K562 (cell line): ENCODE measurements at regions not wholly inside any gene's neighbourhood (a gene's known extent, or its start where the extent isn't known, plus 50 kb on each side); places are given as distances from the start of the nearest gene placed in this dataset.

Experiments
- ATAC-seq: fragments of 200-7000 bp; cut with Tn5 transposase; 3 replicates; pipeline ENCODE4 v1.9.1; 2020; ENCODE audit warnings: moderate library complexity
- BruUV-seq: library from RNA; stranded (reverse); fragments of 400-500 nt; replicated peaks from 2 replicates; lab custom pipeline; 2021; lab: Mats Ljungman, UMichigan
- CTCF ChIA-PET: fragments of 300-600 bp; formaldehyde crosslinking; extraction: SDS; loops from one replicate; lab custom pipeline; 2021; ENCODE audit warnings: low intra/inter-chr PET ratio; lab: Yijun Ruan, JAX
- POLR2A ChIA-PET: fragments of 300-600, 350-650 bp; sonication (Branson Sonifier 250); formaldehyde crosslinking; extraction: SDS; loops from one replicate; lab custom pipeline; 2021; ENCODE audit warnings: antibody characterized with exemption, inconsistent platforms; lab: Yijun Ruan, JAX
- DNase-seq, 4 experiments: peaks; one replicate each; pipeline versions ENCODE4 v3.0.0 to v3.0.0-alpha.2; 2011 to 2018; ENCODE audit warnings: low spot score in 3 of 4, mixed read lengths in 3 of 4; ENCODE audit errors: extremely low read depth in 1 of 4
- FAIRE-seq: peaks from 2 replicates; lab custom pipeline; 2011; peaks lifted over from hg19 to GRCh38; lab: Jason Lieb, UNC
- H2AFZ ChIP-seq: 2 replicates; pipeline ENCODE4 v1.6.0; 2011; ENCODE audit warnings: low read depth, low read length, control low read depth, inconsistent platforms
- H3K27ac ChIP-seq: fragments of 200-600 bp; 3 replicates; pipeline ENCODE4 v1.8.0; 2011; ENCODE audit warnings: low read depth, mild to moderate bottlenecking, control low read depth, inconsistent platforms, low read length, moderate library complexity, mixed read lengths; ENCODE audit errors: extremely low read depth
- H3K27me3 ChIP-seq, 2 experiments: fragments of 300-600 bp in 1 of 2; 2 replicates in 1 of 2; 3 replicates in 1 of 2; pipeline versions ENCODE4 v1.6.0 to v1.8.0; 2011; ENCODE audit warnings: inconsistent platforms in 2 of 2, low read length in 2 of 2, mild to moderate bottlenecking in 1 of 2, mixed read lengths in 1 of 2, moderate library complexity in 1 of 2; ENCODE audit not compliant: control insufficient read depth in 2 of 2, insufficient read depth in 2 of 2
- H3K36me3 ChIP-seq: fragments of 300-600 bp; 3 replicates; pipeline ENCODE4 v1.8.0; 2011; ENCODE audit warnings: mild to moderate bottlenecking, low read length, inconsistent platforms; ENCODE audit not compliant: control insufficient read depth, insufficient read depth
- H3K4me1 ChIP-seq, 2 experiments: fragments of 200-600 bp in 1 of 2; replicated peaks in 1 of 2; 2 replicates in 1 of 2; 3 replicates in 1 of 2; pipeline versions ENCODE4 v1.5.1 to v1.8.0; 2011; ENCODE audit warnings: inconsistent platforms in 2 of 2, low read length in 2 of 2, mild to moderate bottlenecking in 1 of 2, mixed read lengths in 1 of 2, moderate library complexity in 1 of 2; ENCODE audit not compliant: control insufficient read depth in 2 of 2, insufficient read depth in 2 of 2
- H3K4me2 ChIP-seq: 2 replicates; pipeline ENCODE4 v1.6.1; 2011; ENCODE audit warnings: low read length, control low read depth, inconsistent platforms, mixed read lengths; ENCODE audit not compliant: insufficient read depth
- H3K4me3 ChIP-seq: fragments of 200-600 bp; sonication (generic), shearing (Covaris generic); 2 replicates; pipeline ENCODE4 v1.5.1; 2016; ENCODE audit warnings: control low read depth, inconsistent platforms
- H3K79me2 ChIP-seq: fragments of 200-600 bp; 3 replicates; pipeline ENCODE4 v1.8.0; 2011; ENCODE audit warnings: low read length, inconsistent platforms; ENCODE audit not compliant: control insufficient read depth, insufficient read depth
- H3K9ac ChIP-seq, 2 experiments: 2 replicates each; pipeline versions ENCODE4 v1.6.0 to v1.6.1; 2011; ENCODE audit warnings: low read depth in 2 of 2, low read length in 2 of 2, control low read depth in 1 of 2, inconsistent platforms in 1 of 2, mild to moderate bottlenecking in 1 of 2, mixed read lengths in 1 of 2; ENCODE audit not compliant: insufficient read depth in 1 of 2
- H3K9me1 ChIP-seq: one replicate; pipeline ENCODE4 v1.6.0; 2011; ENCODE audit warnings: inconsistent platforms, mild to moderate bottlenecking, low read length, moderate library complexity; ENCODE audit not compliant: control insufficient read depth, insufficient read depth
- H3K9me3 ChIP-seq: replicated peaks from 2 replicates; pipeline ENCODE4 v1.5.1; 2011; ENCODE audit warnings: low read depth, low read length, inconsistent platforms; ENCODE audit not compliant: control insufficient read depth, insufficient read depth
- H4K20me1 ChIP-seq: replicated peaks from 2 replicates; pipeline ENCODE4 v1.6.1; 2011; ENCODE audit warnings: low read length, inconsistent platforms, mixed read lengths; ENCODE audit not compliant: control insufficient read depth, insufficient read depth
- FOSL1 ChIP-seq: fragments of 200-800 bp; sonication (Bioruptor generic); conservative IDR thresholded peaks from 2 replicates; pipeline ENCODE4 v1.6.1; 2016; ENCODE audit warnings: missing genetic modification characterization, missing compliant biosample characterization
- FOXA3 ChIP-seq, 2 experiments: fragments of 450-650 bp in 1 of 2; sonication (generic) in 1 of 2; formaldehyde crosslinking; IDR thresholded peaks in 1 of 2; conservative IDR thresholded peaks in 1 of 2; 2 replicates each; pipeline versions ENCODE4 v1.4.0 to v1.8.0; 2020 to 2022; ENCODE audit warnings: mild to moderate bottlenecking in 2 of 2, missing genetic modification reagents in 1 of 2
- HMG20A ChIP-seq: fragments of 450-650 bp; formaldehyde crosslinking; conservative IDR thresholded peaks from 2 replicates; pipeline ENCODE4 v1.4.0; 2020; ENCODE audit warnings: mild to moderate bottlenecking, mixed read lengths
- MEIS2 ChIP-seq: fragments of 450-650 bp; IDR thresholded peaks from 2 replicates; pipeline ENCODE4 v1.6.1; 2014; ENCODE audit warnings: mild to moderate bottlenecking; ENCODE audit not compliant: partially characterized antibody
- NFIC ChIP-seq: fragments of 450-650 bp; IDR thresholded peaks from 2 replicates; pipeline ENCODE4 v1.6.1; 2017; ENCODE audit warnings: mild to moderate bottlenecking, inconsistent platforms
- RFX1 ChIP-seq: fragments of 450-650 bp; IDR thresholded peaks from 2 replicates; pipeline ENCODE4 v1.6.1; 2016; ENCODE audit warnings: mild to moderate bottlenecking, moderate library complexity
- SNRNP70 ChIP-seq: fragments of 200-400 bp; formaldehyde crosslinking; optimal IDR thresholded peaks from 2 replicates; pipeline ENCODE3; 2017; ENCODE audit warnings: low read depth, low read length
- TEAD1 ChIP-seq, 2 experiments: fragments of 450-650 bp in 1 of 2; sonication (generic) in 1 of 2; formaldehyde crosslinking; IDR thresholded peaks; 2 replicates each; pipeline versions ENCODE4 v1.4.0 to v1.8.0; 2020 to 2022; ENCODE audit warnings: mild to moderate bottlenecking in 2 of 2, missing genetic modification reagents in 1 of 2
- TEAD4 ChIP-seq, 2 experiments: sonication (generic) in 1 of 2; formaldehyde crosslinking in 1 of 2; IDR thresholded peaks; 2 replicates each; pipeline versions ENCODE4 v1.6.1 to v1.8.0; 2012 to 2022; ENCODE audit warnings: borderline replicate concordance in 1 of 2, inconsistent platforms in 1 of 2, low read length in 1 of 2, mild to moderate bottlenecking in 1 of 2, missing genetic modification reagents in 1 of 2
- ZC3H8 ChIP-seq: fragments of 450-650 bp; IDR thresholded peaks from 2 replicates; pipeline ENCODE4 v1.6.1; 2017
- ZNF384 ChIP-seq: IDR thresholded peaks from 2 replicates; pipeline ENCODE4 v1.6.1; 2012; ENCODE audit warnings: low read depth, low read length, improper control_type of control experiment
- WGBS: fragments of 100-300 bp; shearing (Covaris generic); methylation state at CpG from one replicate; pipeline ENCODE4 v1.1.6; 2016; ENCODE audit warnings: low coverage, mixed read lengths; ENCODE audit not compliant: insufficient coverage; ENCODE audit errors: missing lambda C conversion rate; 5-methylcytosine and 5-hydroxymethylcytosine counted together
- in situ Hi-C: fragments of 300-500 bp; cut with MboI; formaldehyde crosslinking; loops from 4 replicates; pipeline ENCODE4 v1.15.0; 2018; ENCODE audit warnings: inconsistent platforms, mixed read lengths
- intact Hi-C: fragments of 100-400 bp; cut with micrococcal nuclease; formaldehyde crosslinking; loops from 2 replicates; pipeline ENCODE4 v1.14.2; 2022

GRCh38 chr10:21265622-21266021 is 259.9 kb downstream of the SKIDA1 start:
- intact Hi-C loops (no loop called here), in situ Hi-C loops (loop anchor here (5.0 kb wide), 1 partner anchor 103 kb away; no protein-coding TSS in a partner anchor)
- DNase-seq (no peak), FAIRE-seq (no peak), ATAC-seq (no peak; the same call in 2 of the 3 replicates)
- no TSS peak for BruUV-seq
- Histone ChIP-seq H3K9me3 (no peaks in the 10 kb centered on the region), H3K4me2 (no peak overlapping the region), H3K27ac (no peak overlapping the region), H3K79me2 (no peaks in the 10 kb centered on the region), H3K9me1 (no peaks in the 10 kb centered on the region), H2AFZ (no peak overlapping the region), H4K20me1 (no peaks in the 10 kb centered on the region), H3K36me3 (no peaks in the 10 kb centered on the region), H3K4me3 (no peak overlapping the region), H3K27me3 (peaks cover 0 to 5% of the 10 kb centered on the region in 2 experiments; a peak in 1 of 5 replicates), H3K9ac (no peak overlapping the region), H3K4me1 (peaks cover 0 to 5% of the 10 kb centered on the region in 2 experiments; a peak in 1 of 5 replicates)
- ChIA-PET CTCF (no interaction called here), POLR2A (interaction anchor here (0.9 kb wide), 1 partner anchor 9 kb away, joined by 7 read pairs; no protein-coding TSS in a partner anchor)
- 46% methylated on average over 3 of the region's 3 CpGs for WGBS
- TF ChIP-seq HMG20A (CRISPR knock-in tag) = no peak
- no peak for TF ChIP-seq ZC3H8
- no peak for TF ChIP-seq SNRNP70
- TF ChIP-seq FOXA3 (CRISPR knock-in tag; conservative IDR thresholded peaks at IDR 0.05 in 1 of 2, IDR thresholded peaks at IDR 0.05 in 1 of 2) = peak in 1 of 2 experiments; percentile 47; a peak in 1 of 4 replicates
- peak; percentile 29 for TF ChIP-seq MEIS2
- peak; percentile 30; the same call in 1 of the 2 replicates for TF ChIP-seq NFIC
- peak; percentile 48; the same call in 1 of the 2 replicates for TF ChIP-seq ZNF384
- no peak for TF ChIP-seq RFX1
- peak; percentile 43; the same call in 1 of the 2 replicates for TF ChIP-seq TEAD4 (IDR thresholded peaks at IDR 0.05; ENCODE audit: low read length)
- TF ChIP-seq TEAD4 (CRISPR knock-in tag; IDR thresholded peaks at IDR 0.05; ENCODE audit: borderline replicate concordance) = no peak
- 0 out of 4 replicates have a peak, but pooled peaks of 1 of the 2 experiments have one; percentile 71 for TF ChIP-seq TEAD1 (CRISPR knock-in tag; IDR thresholded peaks at IDR 0.05)
- TF ChIP-seq FOSL1 (tag) = peak; percentile 52; the same call in 1 of the 2 replicates
